ENCODE measurements at regions not wholly inside any gene's neighbourhood (a gene's known extent, or its start where the extent isn't known, plus 50 kb on each side); places are given as distances from the start of the nearest gene placed in this dataset.

- TF ChIP-seq CTCF (IDR thresholded peaks at IDR 0.05; ENCODE audit: insufficient read depth, low read length, poor library complexity, severe bottlenecking) (no peak), EZH2phosphoT487 (conservative IDR thresholded peaks at IDR 0.05; ENCODE audit: low read length) (no peak)
Observed at GRCh38 chr2:21438949-21439348, 315.2 kb downstream of the TDRD15 start.
